Tibial artery (tissue), 4 donors: ENCODE measurements at regions not wholly inside any gene's neighbourhood (a gene's known extent, or its start where the extent isn't known, plus 50 kb on each side); places are given as distances from the start of the nearest gene placed in this dataset.
A peak's percentile ranks its signal among the peaks of the same experiment; 100 is the strongest.

Experiments
- DNase-seq, 2 donors: peaks; one replicate each; pipeline ENCODE4 v3.0.0-alpha.2; 2019
- H3K27ac ChIP-seq, 2 donors: fragments of 200-600 bp; sonication (generic) in 1 of 2; 1 replicate in 1 of 2; 2 replicates in 1 of 2; pipeline ENCODE4 v1.5.1; 2018 to 2019; ENCODE audit warnings: mild to moderate bottlenecking in 1 of 2
- H3K27me3 ChIP-seq, 2 donors: fragments of 200-600 bp; sonication (generic) in 1 of 2; one replicate each; pipeline versions ENCODE4 v1.5.1 to v1.6.0; 2016 to 2019
- H3K36me3 ChIP-seq, 3 donors: fragments of 200-600 bp; sonication (generic) in 2 of 3; one replicate each; pipeline ENCODE4 v1.5.1; 2016 to 2019; ENCODE audit warnings: mild to moderate bottlenecking in 2 of 3
- H3K4me1 ChIP-seq, 4 donors: fragments of 200-600 bp; sonication (generic) in 2 of 4; 1 replicate in 3 of 4; 2 replicates in 1 of 4; pipeline ENCODE4 v1.5.1; 2016 to 2019
- H3K4me3 ChIP-seq, 2 donors: fragments of 200-600 bp; sonication (generic) in 1 of 2; 1 replicate in 1 of 2; 2 replicates in 1 of 2; pipeline ENCODE4 v1.5.1; 2018 to 2019; ENCODE audit warnings: mild to moderate bottlenecking in 2 of 2
- H3K9me3 ChIP-seq, 3 donors: fragments of 200-600 bp; sonication (generic) in 1 of 3; one replicate each; pipeline ENCODE4 v1.5.1; 2016 to 2019
- intact Hi-C: fragments of 100-400 bp; cut with DNase I; formaldehyde crosslinking; loops from one replicate; pipeline ENCODE4 v1.15.0; 2023; ENCODE audit warnings: low total_unique reads
- TF ChIP-seq, protein P1 (sequence below), 2 experiments: fragments of 200-600 bp in 1 of 2; fragments of 450-650 bp in 1 of 2; IDR thresholded peaks; one replicate each; pipeline ENCODE4 v1.5.1; 2017 to 2019; ENCODE audit warnings: antibody characterized with exemption in 2 of 2, mild to moderate bottlenecking in 1 of 2, moderate library complexity in 1 of 2

DNA sequence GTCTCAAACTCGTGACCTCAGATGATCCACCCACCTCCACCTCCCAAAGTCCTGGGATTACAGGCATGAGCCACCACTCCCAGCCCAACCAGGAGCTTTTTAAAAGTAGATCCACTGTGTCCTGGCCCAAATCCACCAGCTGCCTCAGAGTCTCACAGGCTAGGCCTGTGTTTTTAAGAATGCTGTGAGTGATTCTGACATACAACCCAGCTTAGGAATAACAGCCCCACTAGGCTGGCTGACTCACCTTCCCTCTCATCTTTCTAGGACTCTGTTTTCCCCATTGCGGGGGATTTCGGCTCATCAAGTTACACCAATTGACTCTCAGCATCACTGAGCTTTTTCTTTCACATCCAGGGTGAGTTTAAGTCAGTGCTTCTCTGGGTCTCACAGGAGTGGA, 207.6 kb downstream of the SKIDA1 start:
- intact Hi-C loops = no loop called here
- no peaks in the 10 kb centered on the region for H3K36me3 ChIP-seq
- TF ChIP-seq, protein P1, sequence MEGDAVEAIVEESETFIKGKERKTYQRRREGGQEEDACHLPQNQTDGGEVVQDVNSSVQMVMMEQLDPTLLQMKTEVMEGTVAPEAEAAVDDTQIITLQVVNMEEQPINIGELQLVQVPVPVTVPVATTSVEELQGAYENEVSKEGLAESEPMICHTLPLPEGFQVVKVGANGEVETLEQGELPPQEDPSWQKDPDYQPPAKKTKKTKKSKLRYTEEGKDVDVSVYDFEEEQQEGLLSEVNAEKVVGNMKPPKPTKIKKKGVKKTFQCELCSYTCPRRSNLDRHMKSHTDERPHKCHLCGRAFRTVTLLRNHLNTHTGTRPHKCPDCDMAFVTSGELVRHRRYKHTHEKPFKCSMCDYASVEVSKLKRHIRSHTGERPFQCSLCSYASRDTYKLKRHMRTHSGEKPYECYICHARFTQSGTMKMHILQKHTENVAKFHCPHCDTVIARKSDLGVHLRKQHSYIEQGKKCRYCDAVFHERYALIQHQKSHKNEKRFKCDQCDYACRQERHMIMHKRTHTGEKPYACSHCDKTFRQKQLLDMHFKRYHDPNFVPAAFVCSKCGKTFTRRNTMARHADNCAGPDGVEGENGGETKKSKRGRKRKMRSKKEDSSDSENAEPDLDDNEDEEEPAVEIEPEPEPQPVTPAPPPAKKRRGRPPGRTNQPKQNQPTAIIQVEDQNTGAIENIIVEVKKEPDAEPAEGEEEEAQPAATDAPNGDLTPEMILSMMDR (IDR thresholded peaks at IDR 0.05) = no peak
- no peaks in the 10 kb centered on the region for H3K27me3 ChIP-seq
- H3K4me3 ChIP-seq = no peak overlapping the region
- H3K9me3 ChIP-seq = peaks cover 0 to 5% (median 0%) of the 10 kb centered on the region in 3 donors
- H3K4me1 ChIP-seq = peaks cover 0 to 21% (median 17%) of the 10 kb centered on the region in 4 donors
- H3K27ac ChIP-seq = no peak overlapping the region
- DNase-seq = no peak

DNA sequence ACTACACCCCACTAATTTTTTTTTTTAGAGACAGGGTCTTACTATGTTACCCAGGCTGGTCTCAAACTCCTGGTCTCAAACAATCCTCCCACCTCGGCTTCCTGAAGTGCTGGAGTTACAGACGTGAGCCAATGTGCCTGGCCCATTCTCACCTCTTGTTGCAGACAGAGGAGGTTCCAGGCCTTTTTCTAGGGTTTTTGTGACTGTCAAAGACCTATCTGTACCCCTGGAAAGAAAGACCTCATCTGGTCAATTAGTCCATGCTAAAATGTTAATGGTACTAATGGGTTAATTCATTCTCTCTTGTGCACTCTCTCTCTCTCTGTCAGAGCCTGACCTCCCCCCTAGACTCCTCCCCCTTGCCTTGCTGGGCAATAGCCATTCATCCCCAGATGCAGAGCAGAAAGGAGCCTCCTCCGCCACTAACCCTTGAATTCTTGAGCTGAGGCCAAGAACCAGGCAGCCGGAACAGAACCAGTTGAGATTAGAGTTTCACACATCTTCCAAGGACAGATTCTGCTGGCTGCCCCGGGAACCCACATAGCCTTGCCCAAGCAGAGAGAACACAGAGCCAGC, 209.7 kb downstream of the SKIDA1 start:
- TF ChIP-seq, protein P1 (IDR thresholded peaks at IDR 0.05) = no peak
- Histone ChIP-seq H3K27me3 (no peaks in the 10 kb centered on the region), H3K36me3 (no peaks in the 10 kb centered on the region), H3K9me3 (no peaks in the 10 kb centered on the region), H3K4me3 (no peak overlapping the region), H3K4me1 (peaks cover 0 to 21% (median 17%) of the 10 kb centered on the region in 4 donors), H3K27ac (peak overlapping the region; percentile 29 to 34)
- intact Hi-C loops = no loop called here
- peak; percentile 60 to 86 for DNase-seq

DNA sequence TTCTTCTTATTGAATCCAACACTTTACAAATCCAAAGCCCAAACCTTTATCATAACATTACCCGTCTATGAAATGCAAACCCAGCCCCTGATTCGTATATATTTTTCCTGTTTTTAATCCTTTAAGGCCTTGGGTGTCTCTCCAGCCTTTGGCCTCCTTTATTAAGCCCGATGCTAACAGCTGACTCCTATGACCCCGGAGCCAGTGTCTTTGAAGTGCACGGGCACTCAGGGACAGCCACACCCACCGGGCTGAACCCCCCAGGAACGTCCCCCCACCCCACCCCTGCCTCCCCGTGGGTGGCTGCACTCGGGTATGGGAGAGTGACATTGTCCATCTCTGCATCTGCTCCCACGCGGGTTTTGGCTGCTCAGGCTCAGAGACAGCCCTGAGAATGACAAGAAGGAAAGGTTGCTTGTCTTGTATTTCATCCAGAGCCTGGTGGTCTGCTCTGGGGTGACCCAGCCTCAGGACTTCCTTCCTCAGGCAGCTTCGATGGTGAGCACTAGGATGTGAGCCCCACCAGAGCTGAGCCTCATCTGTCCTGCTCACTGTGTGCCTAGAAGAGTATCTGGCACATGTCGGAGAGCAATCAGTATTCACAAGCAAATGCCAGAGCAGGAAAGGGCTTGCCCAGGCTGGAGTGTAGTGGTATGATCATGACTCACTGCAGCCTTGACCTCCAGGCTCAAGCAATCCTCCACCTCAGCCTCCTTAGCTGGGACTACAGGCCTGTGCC, 210.4 kb downstream of the SKIDA1 start:
- peak; percentile 40 to 70 for DNase-seq
- peak overlapping the region in 1 of 2 donors; percentile 29 for H3K27ac ChIP-seq
- H3K4me3 ChIP-seq = no peak overlapping the region
- no peaks in the 10 kb centered on the region for H3K36me3 ChIP-seq
- H3K27me3 ChIP-seq = no peaks in the 10 kb centered on the region
- peaks cover 0 to 21% (median 17%) of the 10 kb centered on the region in 4 donors for H3K4me1 ChIP-seq
- no peaks in the 10 kb centered on the region for H3K9me3 ChIP-seq
- TF ChIP-seq, protein P1 (IDR thresholded peaks at IDR 0.05) = no peak
- intact Hi-C loops = no loop called here

DNA sequence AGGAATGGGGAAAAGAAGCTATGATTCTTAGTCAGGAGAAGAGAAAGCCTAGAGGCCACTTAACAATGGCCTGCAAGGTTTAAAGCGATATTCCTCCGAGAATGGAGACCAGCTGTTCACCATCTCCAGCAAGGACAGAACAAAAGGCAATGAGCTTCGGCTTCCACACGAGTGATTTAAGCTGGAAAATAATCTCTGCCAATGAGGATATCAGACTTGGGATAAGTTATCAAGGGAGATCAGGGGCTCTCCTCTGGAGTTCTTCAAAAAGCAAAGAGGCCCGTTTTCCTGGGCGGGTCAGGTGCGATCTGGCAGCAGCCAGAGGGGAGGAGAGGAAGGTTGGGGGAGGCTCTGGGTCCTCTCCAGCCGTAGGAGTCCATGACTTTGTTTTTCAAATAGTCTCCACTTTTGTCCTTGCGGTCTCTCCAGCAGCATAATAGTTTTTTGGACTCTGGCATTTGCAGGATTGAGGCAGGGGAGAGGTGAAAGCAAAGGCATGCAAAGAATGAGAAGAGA, 211.3 kb downstream of the SKIDA1 start:
- TF ChIP-seq, protein P1 (IDR thresholded peaks at IDR 0.05) = no peak
- no peaks in the 10 kb centered on the region for H3K27me3 ChIP-seq
- H3K4me3 ChIP-seq = no peak overlapping the region
- no peaks in the 10 kb centered on the region for H3K9me3 ChIP-seq
- intact Hi-C loops = no loop called here
- DNase-seq = no peak
- H3K4me1 ChIP-seq = peaks cover 0 to 21% (median 17%) of the 10 kb centered on the region in 4 donors
- no peak overlapping the region for H3K27ac ChIP-seq
- H3K36me3 ChIP-seq = no peaks in the 10 kb centered on the region

DNA sequence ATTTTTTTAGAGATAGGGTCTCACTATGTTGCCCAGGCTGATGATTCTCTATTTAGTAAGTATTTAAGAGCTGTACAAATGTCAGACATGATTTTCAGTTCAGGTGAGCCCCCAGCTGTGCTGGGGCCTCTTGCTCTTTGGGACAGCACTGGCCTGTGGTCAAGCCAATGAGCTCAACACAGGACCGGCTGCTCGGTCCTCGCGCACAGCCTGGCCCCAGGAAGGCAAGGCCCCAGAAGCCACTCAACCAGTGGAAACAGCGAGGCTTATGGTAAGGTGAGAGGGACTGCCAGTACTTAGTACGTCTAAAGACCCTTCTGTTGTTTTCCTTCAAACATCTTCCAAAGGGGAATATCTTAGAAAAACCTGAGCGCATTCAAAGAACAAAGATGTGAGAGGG, 211.8 kb downstream of the SKIDA1 start:
- intact Hi-C loops = no loop called here
- DNase-seq = no peak
- Histone ChIP-seq H3K4me1 (peaks cover 0 to 21% (median 17%) of the 10 kb centered on the region in 4 donors), H3K27ac (no peak overlapping the region), H3K27me3 (no peaks in the 10 kb centered on the region), H3K4me3 (no peak overlapping the region), H3K36me3 (no peaks in the 10 kb centered on the region), H3K9me3 (no peaks in the 10 kb centered on the region)
- TF ChIP-seq, protein P1 (IDR thresholded peaks at IDR 0.05) = no peak
